ENCODE measurements at regions not wholly inside any gene's neighbourhood (a gene's known extent, or its start where the extent isn't known, plus 50 kb on each side); places are given as distances from the start of the nearest gene placed in this dataset.

GRCh38 chr4:179762840-179763239 lies 2320.6 kb upstream of the AGA start:
- DNase-seq (ENCODE audit: low read depth): no peak

GRCh38 chr4:179766938-179767337 lies 2324.7 kb upstream of the AGA start:
- no peak for DNase-seq (ENCODE audit: low read depth)

- no peak for DNase-seq (ENCODE audit: low read depth)
Observed at GRCh38 chr4:179768996-179769395, 2326.8 kb upstream of the AGA start.

- DNase-seq (ENCODE audit: low read depth): no peak
Observed at GRCh38 chr4:179797738-179798137, 2355.5 kb upstream of the AGA start.

- DNase-seq (ENCODE audit: low read depth): peak; percentile 21
Observed at GRCh38 chr4:179803857-179804256, 2361.6 kb upstream of the AGA start.

GRCh38 chr4:179804440-179804839 lies 2362.2 kb upstream of the AGA start:
- peak; percentile 67 for DNase-seq (ENCODE audit: low read depth)

- no peak for DNase-seq (ENCODE audit: low read depth)
Observed at GRCh38 chr4:179817317-179817716, 2375.1 kb upstream of the AGA start.

GRCh38 chr4:179823342-179823741 lies 2381.1 kb upstream of the AGA start:
- DNase-seq (ENCODE audit: low read depth): no peak

- DNase-seq (ENCODE audit: low read depth): no peak
Observed at GRCh38 chr4:179831274-179831673, 2389.0 kb upstream of the AGA start.

- no peak for DNase-seq (ENCODE audit: low read depth)
Observed at GRCh38 chr4:179836179-179837075, 2394.2 kb upstream of the AGA start.

GRCh38 chr4:179843370-179843769 lies 2399.8 kb upstream of the TENM3 start:
- DNase-seq (ENCODE audit: low read depth): no peak

GRCh38 chr4:179855469-179855868 lies 2387.7 kb upstream of the TENM3 start:
- peak; percentile 18 for DNase-seq (ENCODE audit: low read depth)

- no peak for DNase-seq (ENCODE audit: low read depth)
Observed at GRCh38 chr4:179858221-179858620, 2385.0 kb upstream of the TENM3 start.

GRCh38 chr4:179867300-179867878 lies 2375.8 kb upstream of the TENM3 start:
- DNase-seq (ENCODE audit: low read depth): peak; percentile 39

- no peak for DNase-seq (ENCODE audit: low read depth)
Observed at GRCh38 chr4:179871726-179872125, 2371.5 kb upstream of the TENM3 start.

GRCh38 chr4:179872755-179873154 lies 2370.4 kb upstream of the TENM3 start:
- no peak for DNase-seq (ENCODE audit: low read depth)

- no peak for DNase-seq (ENCODE audit: low read depth)
Observed at GRCh38 chr4:179880756-179881155, 2362.4 kb upstream of the TENM3 start.

- DNase-seq (ENCODE audit: low read depth): no peak
Observed at GRCh38 chr4:179894066-179894778, 2349.0 kb upstream of the TENM3 start.

GRCh38 chr4:179919587-179919986 lies 2323.6 kb upstream of the TENM3 start:
- DNase-seq (ENCODE audit: low read depth): no peak

GRCh38 chr4:179927473-179927872 lies 2315.7 kb upstream of the TENM3 start:
- DNase-seq (ENCODE audit: low read depth): no peak

GRCh38 chr4:179941911-179942310 lies 2301.3 kb upstream of the TENM3 start:
- no peak for DNase-seq (ENCODE audit: low read depth)

- no peak for DNase-seq (ENCODE audit: low read depth)
Observed at GRCh38 chr4:179976777-179977176, 2266.4 kb upstream of the TENM3 start.

GRCh38 chr4:179977378-179977777 lies 2265.8 kb upstream of the TENM3 start:
- no peak for DNase-seq (ENCODE audit: low read depth)
